ENCODE measurements at regions not wholly inside any gene's neighbourhood (a gene's known extent, or its start where the extent isn't known, plus 50 kb on each side); places are given as distances from the start of the nearest gene placed in this dataset.
"Not testable (repeated sequence)": the region's sequence is repeated elsewhere in the genome, so short reads cannot be mapped to it uniquely, and the experiment has no call there.

GRCh38 chr14:105931808-105932483 is 405.6 kb downstream of the TMEM121 start:
- no peak for DNase-seq (ENCODE audit: low read depth in 2 of 2)

- no peak for DNase-seq (ENCODE audit: low read depth in 2 of 2)
Measured at GRCh38 chr14:105933238-105933637, 406.9 kb downstream of the TMEM121 start.

GRCh38 chr14:105935384-105935783 is 409.0 kb downstream of the TMEM121 start:
- DNase-seq (ENCODE audit: low read depth in 2 of 2): no peak

- DNase-seq (ENCODE audit: low read depth in 2 of 2): no peak
Measured at GRCh38 chr14:105937253-105938054, 411.1 kb downstream of the TMEM121 start.

GRCh38 chr14:105938055-105938863 is 411.9 kb downstream of the TMEM121 start:
- DNase-seq (ENCODE audit: low read depth in 2 of 2): no peak

- DNase-seq (ENCODE audit: low read depth in 2 of 2): no peak
Measured at GRCh38 chr14:105938959-105939358, 412.6 kb downstream of the TMEM121 start.

GRCh38 chr14:105939810-105940508 is 413.6 kb downstream of the TMEM121 start:
- no peak for DNase-seq (ENCODE audit: low read depth in 2 of 2)

- no peak for DNase-seq (ENCODE audit: low read depth in 2 of 2)
Measured at GRCh38 chr14:105940534-105941225, 414.3 kb downstream of the TMEM121 start.

- no peak for DNase-seq (ENCODE audit: low read depth in 2 of 2)
Measured at GRCh38 chr14:105941226-105942166, 415.1 kb downstream of the TMEM121 start.

- DNase-seq (ENCODE audit: low read depth in 2 of 2): not testable (repeated sequence)
Measured at GRCh38 chr14:105942725-105943124, 416.3 kb downstream of the TMEM121 start.

- no peak for DNase-seq (ENCODE audit: low read depth in 2 of 2)
Measured at GRCh38 chr14:105943973-105944602, 417.7 kb downstream of the TMEM121 start.

- DNase-seq (ENCODE audit: low read depth in 2 of 2): peak; percentile 75 to 77
Measured at GRCh38 chr14:105944632-105945610, 418.5 kb downstream of the TMEM121 start.

GRCh38 chr14:105945896-105946295 is 419.5 kb downstream of the TMEM121 start:
- peak in 1 of 2 donors; percentile 12 for DNase-seq (ENCODE audit: low read depth in 2 of 2)

GRCh38 chr14:105947599-105947998 is 421.2 kb downstream of the TMEM121 start:
- DNase-seq (ENCODE audit: low read depth in 2 of 2): no peak

- not testable (repeated sequence) for DNase-seq (ENCODE audit: low read depth in 2 of 2)
Measured at GRCh38 chr14:105948955-105949354, 422.6 kb downstream of the TMEM121 start.

GRCh38 chr14:105950364-105950892 is 424.0 kb downstream of the TMEM121 start:
- DNase-seq (ENCODE audit: low read depth in 2 of 2): not testable (repeated sequence)

- no peak for DNase-seq (ENCODE audit: low read depth in 2 of 2)
Measured at GRCh38 chr14:105951399-105951798, 425.0 kb downstream of the TMEM121 start.

- no peak for DNase-seq (ENCODE audit: low read depth in 2 of 2)
Measured at GRCh38 chr14:105952222-105952621, 425.8 kb downstream of the TMEM121 start.
